IPS-NIHi7 (cell line): ENCODE measurements at regions not wholly inside any gene's neighbourhood (a gene's known extent, or its start where the extent isn't known, plus 50 kb on each side); places are given as distances from the start of the nearest gene placed in this dataset.

Experiments
- DNase-seq: peaks from one replicate; pipeline ENCODE4 v3.0.0; 2012; ENCODE audit warnings: mixed read lengths; ENCODE audit errors: extremely low spot score

- no peak for DNase-seq
These were observed 215.6 kb upstream of the ATP2B1 start for GRCh38 chr12:89924191-89924590.

GRCh38 chr12:89923091-89923490 is 214.5 kb upstream of the ATP2B1 start:
- DNase-seq: no peak

- no peak for DNase-seq
These were observed 212.2 kb upstream of the ATP2B1 start for GRCh38 chr12:89920866-89921265.

- no peak for DNase-seq
These were observed 210.7 kb upstream of the ATP2B1 start for GRCh38 chr12:89919241-89919906.

- DNase-seq: no peak
These were observed 209.7 kb upstream of the ATP2B1 start for GRCh38 chr12:89918172-89918846.

- no peak for DNase-seq
These were observed 201.1 kb upstream of the ATP2B1 start for GRCh38 chr12:89909753-89910152.

- DNase-seq: no peak
These were observed 199.0 kb upstream of the ATP2B1 start for GRCh38 chr12:89907659-89908058.

GRCh38 chr12:89906824-89907223 is 198.2 kb upstream of the ATP2B1 start:
- DNase-seq: no peak

- no peak for DNase-seq
These were observed 197.5 kb upstream of the ATP2B1 start for GRCh38 chr12:89906178-89906577.

GRCh38 chr12:89901906-89902642 is 193.4 kb upstream of the ATP2B1 start:
- DNase-seq: no peak

GRCh38 chr12:89901319-89901718 is 192.7 kb upstream of the ATP2B1 start:
- no peak for DNase-seq

- no peak for DNase-seq
These were observed 191.0 kb upstream of the ATP2B1 start for GRCh38 chr12:89899651-89900050.

- no peak for DNase-seq
These were observed 187.0 kb upstream of the ATP2B1 start for GRCh38 chr12:89895591-89895990.

- no peak for DNase-seq
These were observed 186.5 kb upstream of the ATP2B1 start for GRCh38 chr12:89895101-89895500.

- DNase-seq: no peak
These were observed 185.5 kb upstream of the ATP2B1 start for GRCh38 chr12:89893972-89894706.

- no peak for DNase-seq
These were observed 183.8 kb upstream of the ATP2B1 start for GRCh38 chr12:89892436-89892835.

GRCh38 chr12:89891933-89892332 is 183.3 kb upstream of the ATP2B1 start:
- no peak for DNase-seq

GRCh38 chr12:89890161-89890560 is 181.5 kb upstream of the ATP2B1 start:
- no peak for DNase-seq

GRCh38 chr12:89889062-89889461 is 180.4 kb upstream of the ATP2B1 start:
- DNase-seq: no peak

GRCh38 chr12:89884952-89885351 is 176.3 kb upstream of the ATP2B1 start:
- no peak for DNase-seq

- DNase-seq: no peak
These were observed 175.8 kb upstream of the ATP2B1 start for GRCh38 chr12:89884416-89884898.
